WTC11 (cell line): ENCODE measurements at regions not wholly inside any gene's neighbourhood (a gene's known extent, or its start where the extent isn't known, plus 50 kb on each side); places are given as distances from the start of the nearest gene placed in this dataset.

Experiments
- CREB1 ChIP-seq: sonication (generic); formaldehyde crosslinking; IDR thresholded peaks from 2 replicates; pipeline ENCODE4 v1.8.0; 2023; ENCODE audit warnings: mild to moderate bottlenecking, missing genetic modification reagents
- IRF2 ChIP-seq: sonication (generic); formaldehyde crosslinking; IDR thresholded peaks from 2 replicates; pipeline ENCODE4 v1.8.0; 2022; ENCODE audit warnings: low read depth, missing genetic modification reagents, borderline replicate concordance
- NR3C1 ChIP-seq: sonication (generic); formaldehyde crosslinking; conservative IDR thresholded peaks from 2 replicates; pipeline ENCODE4 v1.8.1; 2023; ENCODE audit warnings: low read depth, mild to moderate bottlenecking, missing genetic modification reagents
- SP1 ChIP-seq: sonication (generic); formaldehyde crosslinking; conservative IDR thresholded peaks from 2 replicates; pipeline ENCODE4 v1.8.1; 2022; ENCODE audit warnings: missing genetic modification reagents
- TCF7 ChIP-seq: sonication (generic); formaldehyde crosslinking; IDR thresholded peaks from 2 replicates; pipeline ENCODE4 v1.8.0; 2022; ENCODE audit warnings: mild to moderate bottlenecking, low read depth, missing genetic modification reagents, moderate library complexity
- TEAD4 ChIP-seq: sonication (generic); formaldehyde crosslinking; IDR thresholded peaks from 2 replicates; pipeline ENCODE4 v1.8.0; 2022; ENCODE audit warnings: mild to moderate bottlenecking, missing genetic modification reagents
- ZNF416 ChIP-seq: fragments of 250-450 bp; sonication (Bioruptor Pico); IDR thresholded peaks from 2 replicates; pipeline ENCODE4 v1.9.0; 2021; ENCODE audit warnings: mild to moderate bottlenecking, inconsistent platforms
- TF ChIP-seq, protein P1 (sequence below): sonication (generic); formaldehyde crosslinking; IDR thresholded peaks from 2 replicates; pipeline ENCODE4 v1.8.0; 2022; ENCODE audit warnings: mild to moderate bottlenecking, missing genetic modification reagents
- TF ChIP-seq, protein P2 (sequence below): fragments of 250-450 bp; sonication (Bioruptor Pico); IDR thresholded peaks from 2 replicates; pipeline ENCODE4 v1.9.0; 2021; ENCODE audit warnings: mild to moderate bottlenecking, borderline replicate concordance
- TF ChIP-seq, protein P3 (sequence below): sonication (generic); formaldehyde crosslinking; IDR thresholded peaks from 2 replicates; pipeline ENCODE4 v1.8.1; 2022; ENCODE audit warnings: low read depth, missing genetic modification reagents, borderline replicate concordance
- TF ChIP-seq, protein P4 (sequence below): fragments of 200-600 bp; IDR thresholded peaks from 2 replicates; pipeline ENCODE4 v1.8.0; 2022; ENCODE audit warnings: antibody characterized with exemption
- TF ChIP-seq, protein P5 (sequence below): sonication (generic); formaldehyde crosslinking; IDR thresholded peaks from 2 replicates; pipeline ENCODE4 v1.8.0; 2023; ENCODE audit warnings: missing genetic modification reagents
- TF ChIP-seq, protein P6 (sequence below): sonication (generic); formaldehyde crosslinking; IDR thresholded peaks from 2 replicates; pipeline ENCODE4 v1.8.0; 2022; ENCODE audit warnings: mild to moderate bottlenecking, missing genetic modification reagents
- TF ChIP-seq, protein P7 (sequence below): sonication (generic); formaldehyde crosslinking; IDR thresholded peaks from 2 replicates; pipeline ENCODE4 v1.8.1; 2022; ENCODE audit warnings: mild to moderate bottlenecking, moderate library complexity, missing genetic modification reagents

DNA sequence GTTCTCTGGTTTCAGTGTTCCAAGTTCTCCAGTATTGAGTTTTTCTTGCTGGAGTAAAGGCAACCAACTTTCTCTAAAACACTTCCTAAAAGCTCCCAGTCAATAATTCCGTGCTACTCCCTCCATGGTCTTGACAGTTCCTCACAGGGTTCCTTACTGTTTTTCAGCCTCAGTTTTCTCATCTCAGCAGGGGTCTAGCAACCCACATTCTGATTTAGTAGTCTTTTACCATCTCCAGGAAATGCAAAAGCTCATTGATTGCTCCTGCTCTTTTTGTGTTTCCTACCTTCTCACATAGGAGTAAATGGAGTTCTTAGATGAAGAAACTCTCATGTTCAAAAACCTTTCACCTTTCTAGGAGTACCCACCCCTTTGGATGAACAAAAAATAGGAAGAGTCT, 978.8 kb upstream of the POU3F3 start:
- TF ChIP-seq, protein P1, sequence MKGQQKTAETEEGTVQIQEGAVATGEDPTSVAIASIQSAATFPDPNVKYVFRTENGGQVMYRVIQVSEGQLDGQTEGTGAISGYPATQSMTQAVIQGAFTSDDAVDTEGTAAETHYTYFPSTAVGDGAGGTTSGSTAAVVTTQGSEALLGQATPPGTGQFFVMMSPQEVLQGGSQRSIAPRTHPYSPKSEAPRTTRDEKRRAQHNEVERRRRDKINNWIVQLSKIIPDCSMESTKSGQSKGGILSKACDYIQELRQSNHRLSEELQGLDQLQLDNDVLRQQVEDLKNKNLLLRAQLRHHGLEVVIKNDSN (CRISPR knock-in tag): no peak
- TF ChIP-seq, protein P2, sequence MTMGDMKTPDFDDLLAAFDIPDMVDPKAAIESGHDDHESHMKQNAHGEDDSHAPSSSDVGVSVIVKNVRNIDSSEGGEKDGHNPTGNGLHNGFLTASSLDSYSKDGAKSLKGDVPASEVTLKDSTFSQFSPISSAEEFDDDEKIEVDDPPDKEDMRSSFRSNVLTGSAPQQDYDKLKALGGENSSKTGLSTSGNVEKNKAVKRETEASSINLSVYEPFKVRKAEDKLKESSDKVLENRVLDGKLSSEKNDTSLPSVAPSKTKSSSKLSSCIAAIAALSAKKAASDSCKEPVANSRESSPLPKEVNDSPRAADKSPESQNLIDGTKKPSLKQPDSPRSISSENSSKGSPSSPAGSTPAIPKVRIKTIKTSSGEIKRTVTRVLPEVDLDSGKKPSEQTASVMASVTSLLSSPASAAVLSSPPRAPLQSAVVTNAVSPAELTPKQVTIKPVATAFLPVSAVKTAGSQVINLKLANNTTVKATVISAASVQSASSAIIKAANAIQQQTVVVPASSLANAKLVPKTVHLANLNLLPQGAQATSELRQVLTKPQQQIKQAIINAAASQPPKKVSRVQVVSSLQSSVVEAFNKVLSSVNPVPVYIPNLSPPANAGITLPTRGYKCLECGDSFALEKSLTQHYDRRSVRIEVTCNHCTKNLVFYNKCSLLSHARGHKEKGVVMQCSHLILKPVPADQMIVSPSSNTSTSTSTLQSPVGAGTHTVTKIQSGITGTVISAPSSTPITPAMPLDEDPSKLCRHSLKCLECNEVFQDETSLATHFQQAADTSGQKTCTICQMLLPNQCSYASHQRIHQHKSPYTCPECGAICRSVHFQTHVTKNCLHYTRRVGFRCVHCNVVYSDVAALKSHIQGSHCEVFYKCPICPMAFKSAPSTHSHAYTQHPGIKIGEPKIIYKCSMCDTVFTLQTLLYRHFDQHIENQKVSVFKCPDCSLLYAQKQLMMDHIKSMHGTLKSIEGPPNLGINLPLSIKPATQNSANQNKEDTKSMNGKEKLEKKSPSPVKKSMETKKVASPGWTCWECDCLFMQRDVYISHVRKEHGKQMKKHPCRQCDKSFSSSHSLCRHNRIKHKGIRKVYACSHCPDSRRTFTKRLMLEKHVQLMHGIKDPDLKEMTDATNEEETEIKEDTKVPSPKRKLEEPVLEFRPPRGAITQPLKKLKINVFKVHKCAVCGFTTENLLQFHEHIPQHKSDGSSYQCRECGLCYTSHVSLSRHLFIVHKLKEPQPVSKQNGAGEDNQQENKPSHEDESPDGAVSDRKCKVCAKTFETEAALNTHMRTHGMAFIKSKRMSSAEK (CRISPR knock-in tag): no peak
- TF ChIP-seq, protein P3, sequence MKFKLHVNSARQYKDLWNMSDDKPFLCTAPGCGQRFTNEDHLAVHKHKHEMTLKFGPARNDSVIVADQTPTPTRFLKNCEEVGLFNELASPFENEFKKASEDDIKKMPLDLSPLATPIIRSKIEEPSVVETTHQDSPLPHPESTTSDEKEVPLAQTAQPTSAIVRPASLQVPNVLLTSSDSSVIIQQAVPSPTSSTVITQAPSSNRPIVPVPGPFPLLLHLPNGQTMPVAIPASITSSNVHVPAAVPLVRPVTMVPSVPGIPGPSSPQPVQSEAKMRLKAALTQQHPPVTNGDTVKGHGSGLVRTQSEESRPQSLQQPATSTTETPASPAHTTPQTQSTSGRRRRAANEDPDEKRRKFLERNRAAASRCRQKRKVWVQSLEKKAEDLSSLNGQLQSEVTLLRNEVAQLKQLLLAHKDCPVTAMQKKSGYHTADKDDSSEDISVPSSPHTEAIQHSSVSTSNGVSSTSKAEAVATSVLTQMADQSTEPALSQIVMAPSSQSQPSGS (CRISPR knock-in tag): no peak
- no peak for TF ChIP-seq TEAD4 (CRISPR knock-in tag)
- no peak for TF ChIP-seq ZNF416 (CRISPR knock-in tag)
- no peak for TF ChIP-seq CREB1 (CRISPR knock-in tag)
- TF ChIP-seq, protein P4, sequence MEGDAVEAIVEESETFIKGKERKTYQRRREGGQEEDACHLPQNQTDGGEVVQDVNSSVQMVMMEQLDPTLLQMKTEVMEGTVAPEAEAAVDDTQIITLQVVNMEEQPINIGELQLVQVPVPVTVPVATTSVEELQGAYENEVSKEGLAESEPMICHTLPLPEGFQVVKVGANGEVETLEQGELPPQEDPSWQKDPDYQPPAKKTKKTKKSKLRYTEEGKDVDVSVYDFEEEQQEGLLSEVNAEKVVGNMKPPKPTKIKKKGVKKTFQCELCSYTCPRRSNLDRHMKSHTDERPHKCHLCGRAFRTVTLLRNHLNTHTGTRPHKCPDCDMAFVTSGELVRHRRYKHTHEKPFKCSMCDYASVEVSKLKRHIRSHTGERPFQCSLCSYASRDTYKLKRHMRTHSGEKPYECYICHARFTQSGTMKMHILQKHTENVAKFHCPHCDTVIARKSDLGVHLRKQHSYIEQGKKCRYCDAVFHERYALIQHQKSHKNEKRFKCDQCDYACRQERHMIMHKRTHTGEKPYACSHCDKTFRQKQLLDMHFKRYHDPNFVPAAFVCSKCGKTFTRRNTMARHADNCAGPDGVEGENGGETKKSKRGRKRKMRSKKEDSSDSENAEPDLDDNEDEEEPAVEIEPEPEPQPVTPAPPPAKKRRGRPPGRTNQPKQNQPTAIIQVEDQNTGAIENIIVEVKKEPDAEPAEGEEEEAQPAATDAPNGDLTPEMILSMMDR: no peak
- TF ChIP-seq SP1 (CRISPR knock-in tag): no peak
- TF ChIP-seq IRF2 (CRISPR knock-in tag): no peak
- TF ChIP-seq, protein P5, sequence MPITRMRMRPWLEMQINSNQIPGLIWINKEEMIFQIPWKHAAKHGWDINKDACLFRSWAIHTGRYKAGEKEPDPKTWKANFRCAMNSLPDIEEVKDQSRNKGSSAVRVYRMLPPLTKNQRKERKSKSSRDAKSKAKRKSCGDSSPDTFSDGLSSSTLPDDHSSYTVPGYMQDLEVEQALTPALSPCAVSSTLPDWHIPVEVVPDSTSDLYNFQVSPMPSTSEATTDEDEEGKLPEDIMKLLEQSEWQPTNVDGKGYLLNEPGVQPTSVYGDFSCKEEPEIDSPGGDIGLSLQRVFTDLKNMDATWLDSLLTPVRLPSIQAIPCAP (CRISPR knock-in tag): no peak
- TF ChIP-seq, protein P6, sequence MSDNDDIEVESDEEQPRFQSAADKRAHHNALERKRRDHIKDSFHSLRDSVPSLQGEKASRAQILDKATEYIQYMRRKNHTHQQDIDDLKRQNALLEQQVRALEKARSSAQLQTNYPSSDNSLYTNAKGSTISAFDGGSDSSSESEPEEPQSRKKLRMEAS (CRISPR knock-in tag): no peak
- TF ChIP-seq TCF7 (CRISPR knock-in tag): no peak
- TF ChIP-seq NR3C1 (CRISPR knock-in tag): no peak
- TF ChIP-seq, protein P7, sequence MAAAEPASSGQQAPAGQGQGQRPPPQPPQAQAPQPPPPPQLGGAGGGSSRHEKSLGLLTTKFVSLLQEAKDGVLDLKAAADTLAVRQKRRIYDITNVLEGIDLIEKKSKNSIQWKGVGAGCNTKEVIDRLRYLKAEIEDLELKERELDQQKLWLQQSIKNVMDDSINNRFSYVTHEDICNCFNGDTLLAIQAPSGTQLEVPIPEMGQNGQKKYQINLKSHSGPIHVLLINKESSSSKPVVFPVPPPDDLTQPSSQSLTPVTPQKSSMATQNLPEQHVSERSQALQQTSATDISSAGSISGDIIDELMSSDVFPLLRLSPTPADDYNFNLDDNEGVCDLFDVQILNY (CRISPR knock-in tag): no peak
